ENCODE measurements at regions not wholly inside any gene's neighbourhood (a gene's known extent, or its start where the extent isn't known, plus 50 kb on each side); places are given as distances from the start of the nearest gene placed in this dataset.

- DNase-seq, result peak; percentile 8
Observed at GRCh38 chr22:49372530-49373288, 455.0 kb downstream of the BRD1 start.

- DNase-seq, result no peak
Observed at GRCh38 chr22:49372111-49372529, 455.6 kb downstream of the BRD1 start.

GRCh38 chr22:49371325-49372110, 456.2 kb downstream of the BRD1 start:
- DNase-seq, result no peak

- DNase-seq, result no peak
Observed at GRCh38 chr22:49370627-49371301, 456.9 kb downstream of the BRD1 start.

- no peak for DNase-seq
Observed at GRCh38 chr22:49369726-49370626, 457.7 kb downstream of the BRD1 start.

GRCh38 chr22:49368976-49369725, 458.5 kb downstream of the BRD1 start:
- no peak for DNase-seq

- no peak for DNase-seq
Observed at GRCh38 chr22:49368221-49368975, 459.3 kb downstream of the BRD1 start.

GRCh38 chr22:49367041-49367697, 460.5 kb downstream of the BRD1 start:
- peak; percentile 3 for DNase-seq

GRCh38 chr22:49366437-49366836, 461.2 kb downstream of the BRD1 start:
- no peak for DNase-seq

GRCh38 chr22:49365910-49366309, 461.8 kb downstream of the BRD1 start:
- no peak for DNase-seq

- no peak for DNase-seq
Observed at GRCh38 chr22:49365191-49365837, 462.4 kb downstream of the BRD1 start.

- DNase-seq, result no peak
Observed at GRCh38 chr22:49364398-49364797, 463.3 kb downstream of the BRD1 start.

- no peak for DNase-seq
Observed at GRCh38 chr22:49363526-49364230, 464.0 kb downstream of the BRD1 start.

- no peak for DNase-seq
Observed at GRCh38 chr22:49362211-49362839, 465.3 kb downstream of the BRD1 start.

- no peak for DNase-seq
Observed at GRCh38 chr22:49361164-49361563, 466.5 kb downstream of the BRD1 start.

- no peak for DNase-seq
Observed at GRCh38 chr22:49360746-49361145, 466.9 kb downstream of the BRD1 start.

GRCh38 chr22:49359076-49359475, 468.6 kb downstream of the BRD1 start:
- DNase-seq, result no peak

- DNase-seq, result no peak
Observed at GRCh38 chr22:49357661-49358440, 469.8 kb downstream of the BRD1 start.
